Stimulated activated CD8-positive, alpha-beta memory T cell treated with anti-CD3 and anti-CD28 coated beads, Interleukin-12 subunit alpha, Interleukin-12 subunit beta, amount 100 ng/mL, for 24 hours (primary cell): ENCODE measurements at regions not wholly inside any gene's neighbourhood (a gene's known extent, or its start where the extent isn't known, plus 50 kb on each side); places are given as distances from the start of the nearest gene placed in this dataset.

ENCODE experiments used
- DNase-seq: peaks from one replicate; pipeline ENCODE4 v3.0.0-alpha.2; 2020; ENCODE audit errors: extremely low read depth

- DNase-seq: no peak
Observed at GRCh38 chr22:48683640-48684039, 1144.0 kb downstream of the BRD1 start.

- DNase-seq: no peak
Observed at GRCh38 chr22:48682504-48682903, 1145.2 kb downstream of the BRD1 start.

GRCh38 chr22:48680601-48681000, 1147.1 kb downstream of the BRD1 start:
- no peak for DNase-seq

GRCh38 chr22:48679656-48680555, 1147.8 kb downstream of the BRD1 start:
- no peak for DNase-seq

- DNase-seq: no peak
Observed at GRCh38 chr22:48678171-48679135, 1149.2 kb downstream of the BRD1 start.

GRCh38 chr22:48677621-48678020, 1150.1 kb downstream of the BRD1 start:
- no peak for DNase-seq

- no peak for DNase-seq
Observed at GRCh38 chr22:48677168-48677520, 1150.5 kb downstream of the BRD1 start.

GRCh38 chr22:48676266-48677167, 1151.2 kb downstream of the BRD1 start:
- no peak for DNase-seq

GRCh38 chr22:48675830-48676145, 1151.9 kb downstream of the BRD1 start:
- DNase-seq: no peak

GRCh38 chr22:48675141-48675829, 1152.4 kb downstream of the BRD1 start:
- DNase-seq: no peak

GRCh38 chr22:48673806-48674500, 1153.7 kb downstream of the BRD1 start:
- DNase-seq: no peak

- DNase-seq: no peak
Observed at GRCh38 chr22:48672387-48672786, 1155.3 kb downstream of the BRD1 start.

GRCh38 chr22:48670731-48671130, 1156.9 kb downstream of the BRD1 start:
- no peak for DNase-seq

GRCh38 chr22:48669986-48670716, 1157.5 kb downstream of the BRD1 start:
- DNase-seq: no peak

GRCh38 chr22:48669226-48669625, 1158.4 kb downstream of the BRD1 start:
- no peak for DNase-seq

GRCh38 chr22:48667289-48667688, 1160.4 kb downstream of the BRD1 start:
- DNase-seq: no peak

GRCh38 chr22:48666620-48667019, 1161.1 kb downstream of the BRD1 start:
- DNase-seq: no peak

- no peak for DNase-seq
Observed at GRCh38 chr22:48665311-48665995, 1162.2 kb downstream of the BRD1 start.

- DNase-seq: no peak
Observed at GRCh38 chr22:48664586-48664985, 1163.1 kb downstream of the BRD1 start.
